Kidney epithelial cell (primary cell): ENCODE measurements at regions not wholly inside any gene's neighbourhood (a gene's known extent, or its start where the extent isn't known, plus 50 kb on each side); places are given as distances from the start of the nearest gene placed in this dataset.
"Not testable (repeated sequence)": the region's sequence is repeated elsewhere in the genome, so short reads cannot be mapped to it uniquely, and the experiment has no call there.

Source experiments
- DNase-seq: peaks from one replicate; pipeline ENCODE4 v3.0.0-alpha.2; 2010; ENCODE audit warnings: low read depth
- H3K27me3 ChIP-seq: 2 replicates; pipeline ENCODE4 v1.6.0; 2011; ENCODE audit warnings: low read length; ENCODE audit not compliant: control insufficient read depth, insufficient read depth
- H3K36me3 ChIP-seq: 2 replicates; pipeline ENCODE4 v1.5.1; 2011; ENCODE audit warnings: low read length; ENCODE audit not compliant: control insufficient read depth, insufficient read depth
- H3K4me3 ChIP-seq: 2 replicates; pipeline ENCODE4 v1.5.1; 2011; ENCODE audit warnings: low read depth, mild to moderate bottlenecking, control low read depth, low read length
- CTCF ChIP-seq: IDR thresholded peaks from 2 replicates; pipeline ENCODE4 v1.5.1; 2011; ENCODE audit warnings: mild to moderate bottlenecking, moderate library complexity, low read length, control low read depth, inconsistent platforms; ENCODE audit not compliant: insufficient read depth, poor library complexity, severe bottlenecking

- no peak for DNase-seq
- TF ChIP-seq CTCF: no peak
- no peaks in the 10 kb centered on the region for H3K27me3 ChIP-seq
- H3K36me3 ChIP-seq: no peaks in the 10 kb centered on the region
- no peak overlapping the region for H3K4me3 ChIP-seq
Observed at GRCh38 chr3:66830301-66830700, 167.8 kb upstream of the KBTBD8 start.

- Histone ChIP-seq H3K36me3 (no peaks in the 10 kb centered on the region), H3K27me3 (no peaks in the 10 kb centered on the region), H3K4me3 (no peak overlapping the region)
- no peak for DNase-seq
- no peak for TF ChIP-seq CTCF
Observed at GRCh38 chr3:66831931-66832330, 166.2 kb upstream of the KBTBD8 start.

- H3K4me3 ChIP-seq: no peak overlapping the region
- no peak for DNase-seq
- TF ChIP-seq CTCF: peak; percentile 4
- H3K36me3 ChIP-seq: no peaks in the 10 kb centered on the region
- H3K27me3 ChIP-seq: no peaks in the 10 kb centered on the region
Observed at GRCh38 chr3:66836363-66837152, 161.5 kb upstream of the KBTBD8 start.

GRCh38 chr3:66838704-66839103, 159.4 kb upstream of the KBTBD8 start:
- no peaks in the 10 kb centered on the region for H3K36me3 ChIP-seq
- DNase-seq: no peak
- no peak for TF ChIP-seq CTCF
- H3K4me3 ChIP-seq: no peak overlapping the region
- no peaks in the 10 kb centered on the region for H3K27me3 ChIP-seq

GRCh38 chr3:66839508-66839907, 158.6 kb upstream of the KBTBD8 start:
- no peak overlapping the region for H3K4me3 ChIP-seq
- no peaks in the 10 kb centered on the region for H3K36me3 ChIP-seq
- no peaks in the 10 kb centered on the region for H3K27me3 ChIP-seq
- TF ChIP-seq CTCF: no peak
- no peak for DNase-seq

- H3K36me3 ChIP-seq, H3K4me3 ChIP-seq, DNase-seq, H3K27me3 ChIP-seq: not testable (repeated sequence)
Observed at GRCh38 chr3:66842761-66843464, 155.2 kb upstream of the KBTBD8 start.
